ENCODE measurements at regions not wholly inside any gene's neighbourhood (a gene's known extent, or its start where the extent isn't known, plus 50 kb on each side); places are given as distances from the start of the nearest gene placed in this dataset.

- TF ChIP-seq FOXM1 (IDR thresholded peaks at IDR 0.05; ENCODE audit: low read depth) (no peak), RFX5 (IDR thresholded peaks at IDR 0.05; ENCODE audit: low read length) (no peak), POLR2AphosphoS5 (IDR thresholded peaks at IDR 0.05; ENCODE audit: low read depth, low read length) (no peak), NRF1 (IDR thresholded peaks at IDR 0.05; ENCODE audit: low read depth, low read length) (no peak), GABPA (IDR thresholded peaks at IDR 0.05; ENCODE audit: low read depth) (no peak), SMC3 (IDR thresholded peaks at IDR 0.05; ENCODE audit: low read depth, low read length) (no peak), EZH2phosphoT487 (IDR thresholded peaks at IDR 0.05; ENCODE audit: borderline replicate concordance, low read depth) (no peak), JUND (IDR thresholded peaks at IDR 0.05) (peak; percentile 19; the same call in 1 of the 2 replicates)
- TF ChIP-seq, protein P1, sequence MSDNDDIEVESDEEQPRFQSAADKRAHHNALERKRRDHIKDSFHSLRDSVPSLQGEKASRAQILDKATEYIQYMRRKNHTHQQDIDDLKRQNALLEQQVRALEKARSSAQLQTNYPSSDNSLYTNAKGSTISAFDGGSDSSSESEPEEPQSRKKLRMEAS (IDR thresholded peaks at IDR 0.05; ENCODE audit: low read depth), result no peak
- TF ChIP-seq, protein P2, sequence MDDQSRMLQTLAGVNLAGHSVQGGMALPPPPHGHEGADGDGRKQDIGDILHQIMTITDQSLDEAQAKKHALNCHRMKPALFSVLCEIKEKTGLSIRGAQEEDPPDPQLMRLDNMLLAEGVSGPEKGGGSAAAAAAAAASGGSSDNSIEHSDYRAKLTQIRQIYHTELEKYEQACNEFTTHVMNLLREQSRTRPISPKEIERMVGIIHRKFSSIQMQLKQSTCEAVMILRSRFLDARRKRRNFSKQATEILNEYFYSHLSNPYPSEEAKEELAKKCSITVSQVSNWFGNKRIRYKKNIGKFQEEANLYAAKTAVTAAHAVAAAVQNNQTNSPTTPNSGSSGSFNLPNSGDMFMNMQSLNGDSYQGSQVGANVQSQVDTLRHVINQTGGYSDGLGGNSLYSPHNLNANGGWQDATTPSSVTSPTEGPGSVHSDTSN (IDR thresholded peaks at IDR 0.05), result peak; percentile 67
Measured at GRCh38 chr3:106345353-106346027, 476.7 kb upstream of the CBLB start (continued).

DNA sequence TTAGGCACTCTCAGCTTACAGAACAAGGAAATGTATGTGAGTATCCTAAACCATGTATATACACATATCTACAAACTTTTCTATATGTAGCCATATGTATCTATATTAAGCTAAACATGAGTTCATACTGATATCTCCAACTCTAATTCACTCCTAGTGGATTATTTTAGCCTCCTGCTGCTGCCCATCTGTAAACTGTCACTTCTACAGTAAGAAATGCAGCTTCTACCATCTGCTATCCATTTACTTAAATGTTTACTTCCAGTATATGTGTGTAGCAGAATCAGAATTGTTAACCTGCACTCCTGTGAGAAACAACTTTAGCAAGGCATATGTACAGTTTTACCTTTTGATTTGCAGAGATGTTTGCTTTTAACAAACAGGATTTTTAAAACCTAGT is 478.5 kb upstream of the CBLB start:
- peaks cover 12 to 15% of the 10 kb centered on the region in 2 experiments; a peak in 3 of 4 replicates for H3K4me1 ChIP-seq (ENCODE audit: control insufficient read depth in 1 of 2, insufficient read depth in 2 of 2, low read depth in 1 of 2, low read length in 1 of 2)
- no peaks in the 10 kb centered on the region for H3K27me3 ChIP-seq (ENCODE audit: insufficient read depth)
- no peak overlapping the region for H3K4me3 ChIP-seq (ENCODE audit: low read depth in 2 of 2, low read length in 1 of 2)
- TF ChIP-seq YY1 (IDR thresholded peaks at IDR 0.05; ENCODE audit: low read depth), result no peak
- TF ChIP-seq RFX5 (IDR thresholded peaks at IDR 0.05; ENCODE audit: low read length), result no peak
- TF ChIP-seq NFIC (IDR thresholded peaks at IDR 0.05; ENCODE audit: borderline replicate concordance), result no peak
- peaks cover 19% of the 10 kb centered on the region for H3F3A ChIP-seq (replicated peaks; ENCODE audit: insufficient read depth)
- H3K36me3 ChIP-seq (replicated peaks in 1 of 2; ENCODE audit: control insufficient read depth in 1 of 2, insufficient read depth in 2 of 2, low read length in 1 of 2), result no peaks in the 10 kb centered on the region
- H3K79me2 ChIP-seq (ENCODE audit: insufficient read depth), result no peaks in the 10 kb centered on the region
- H4K20me1 ChIP-seq (ENCODE audit: insufficient read depth), result no peaks in the 10 kb centered on the region
- DNase-seq, result no peak
- peak overlapping the region in 1 of 2 experiments; percentile 16; a peak in 2 of 4 replicates for H3K27ac ChIP-seq (ENCODE audit: low read depth in 2 of 2, low read length in 1 of 2)
- CTCF ChIA-PET, result interaction anchor here (0.7 kb wide), 1 partner anchor 37 kb away, joined by 3 read pairs; no protein-coding TSS in a partner anchor
- no peak overlapping the region for H2AFZ ChIP-seq (ENCODE audit: low read depth)
- POLR2A ChIA-PET, result no interaction called here
- no peak overlapping the region for H3K9ac ChIP-seq
- no peaks in the 10 kb centered on the region for H3K9me3 ChIP-seq
- no peaks in the 10 kb centered on the region for H3K9me2 ChIP-seq
- H3K4me2 ChIP-seq, result no peak overlapping the region

GRCh38 chr3:106348139-106348690 is 479.4 kb upstream of the CBLB start:
- no peak for DNase-seq
- CTCF ChIA-PET, result interaction anchor here (1.3 kb wide), 1 partner anchor 261 kb away, joined by 5 read pairs; no protein-coding TSS in a partner anchor

More at GRCh38 chr3:106348139-106348690, 479.4 kb upstream of the CBLB start:
- H3K79me2 ChIP-seq (ENCODE audit: insufficient read depth), result no peaks in the 10 kb centered on the region
- no peaks in the 10 kb centered on the region for H3K36me3 ChIP-seq (replicated peaks in 1 of 2; ENCODE audit: control insufficient read depth in 1 of 2, insufficient read depth in 2 of 2, low read length in 1 of 2)
- 95% methylated on average over 3 of the region's 3 CpGs for WGBS (ENCODE audit: low lambda C conversion rate)
- no peaks in the 10 kb centered on the region for H3K9me3 ChIP-seq
- POLR2A ChIA-PET, result no interaction called here
- no peak overlapping the region for H3K4me2 ChIP-seq
- no peaks in the 10 kb centered on the region for H3K9me2 ChIP-seq
- H3F3A ChIP-seq (replicated peaks; ENCODE audit: insufficient read depth), result peaks cover 19% of the 10 kb centered on the region
- no peaks in the 10 kb centered on the region for H3K27me3 ChIP-seq (ENCODE audit: insufficient read depth)
- no peak overlapping the region; a peak in 1 of 4 replicates for H3K27ac ChIP-seq (ENCODE audit: low read depth in 2 of 2, low read length in 1 of 2)
- TF ChIP-seq CHD2 (IDR thresholded peaks at IDR 0.05; ENCODE audit: low read length, partially characterized antibody) (no peak), SMC3 (IDR thresholded peaks at IDR 0.05; ENCODE audit: low read depth, low read length) (no peak)
- H3K4me1 ChIP-seq (ENCODE audit: control insufficient read depth in 1 of 2, insufficient read depth in 2 of 2, low read depth in 1 of 2, low read length in 1 of 2), result peaks cover 11 to 15% of the 10 kb centered on the region in 2 experiments; a peak in 3 of 4 replicates
- no peak overlapping the region for H3K9ac ChIP-seq
- H3K4me3 ChIP-seq (ENCODE audit: low read depth in 2 of 2, low read length in 1 of 2), result no peak overlapping the region
- no peak overlapping the region for H2AFZ ChIP-seq (ENCODE audit: low read depth)
- H4K20me1 ChIP-seq (ENCODE audit: insufficient read depth), result no peaks in the 10 kb centered on the region

Data from SK-N-SH (cell line).